NB4 (cell line): ENCODE measurements at regions not wholly inside any gene's neighbourhood (a gene's known extent, or its start where the extent isn't known, plus 50 kb on each side); places are given as distances from the start of the nearest gene placed in this dataset.

Experiments
- DNase-seq: peaks from one replicate; pipeline ENCODE4 v3.0.0; 2010; ENCODE audit warnings: low read depth
- H3K4me3 ChIP-seq: one replicate; pipeline ENCODE4 v1.5.1; 2011; ENCODE audit warnings: mild to moderate bottlenecking, low read depth, low read length, moderate library complexity
- MAX ChIP-seq: IDR thresholded peaks from 2 replicates; pipeline ENCODE4 v1.6.1; 2011; ENCODE audit warnings: low read depth, low read length
- MYC ChIP-seq: IDR thresholded peaks from 2 replicates; pipeline ENCODE4 v1.6.1; 2011; ENCODE audit warnings: low read depth, low read length
- POLR2A ChIP-seq: IDR thresholded peaks from 2 replicates; pipeline ENCODE4 v1.6.1; 2011; ENCODE audit warnings: mild to moderate bottlenecking; ENCODE audit not compliant: insufficient read length; ENCODE audit errors: extremely low read depth
- TF ChIP-seq, protein P1 (sequence below): IDR thresholded peaks from one replicate; pipeline ENCODE4 v1.5.1; 2012; ENCODE audit warnings: low read depth, low read length

DNA sequence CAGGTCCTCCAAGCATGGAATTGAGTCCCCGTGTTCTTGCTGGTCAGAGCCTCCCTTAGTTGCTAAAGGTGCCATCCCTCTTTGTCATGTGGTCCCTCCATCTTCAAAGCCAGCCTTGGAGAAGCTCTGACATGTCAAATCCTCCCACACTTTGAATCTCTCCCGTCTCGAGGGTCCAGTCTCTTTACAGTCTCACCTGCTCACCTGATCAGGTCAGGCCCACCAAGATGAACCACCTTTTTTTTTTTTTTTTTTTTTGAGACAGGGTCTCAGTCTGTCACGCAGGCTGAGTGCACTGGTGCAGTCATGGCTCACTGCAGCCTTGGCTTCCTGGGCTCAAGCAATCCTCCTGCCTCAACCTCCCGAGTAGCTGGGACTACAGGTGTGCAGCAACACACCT lies 100.3 kb upstream of the PRR5 start:
- no peak for TF ChIP-seq POLR2A
- TF ChIP-seq, protein P1, sequence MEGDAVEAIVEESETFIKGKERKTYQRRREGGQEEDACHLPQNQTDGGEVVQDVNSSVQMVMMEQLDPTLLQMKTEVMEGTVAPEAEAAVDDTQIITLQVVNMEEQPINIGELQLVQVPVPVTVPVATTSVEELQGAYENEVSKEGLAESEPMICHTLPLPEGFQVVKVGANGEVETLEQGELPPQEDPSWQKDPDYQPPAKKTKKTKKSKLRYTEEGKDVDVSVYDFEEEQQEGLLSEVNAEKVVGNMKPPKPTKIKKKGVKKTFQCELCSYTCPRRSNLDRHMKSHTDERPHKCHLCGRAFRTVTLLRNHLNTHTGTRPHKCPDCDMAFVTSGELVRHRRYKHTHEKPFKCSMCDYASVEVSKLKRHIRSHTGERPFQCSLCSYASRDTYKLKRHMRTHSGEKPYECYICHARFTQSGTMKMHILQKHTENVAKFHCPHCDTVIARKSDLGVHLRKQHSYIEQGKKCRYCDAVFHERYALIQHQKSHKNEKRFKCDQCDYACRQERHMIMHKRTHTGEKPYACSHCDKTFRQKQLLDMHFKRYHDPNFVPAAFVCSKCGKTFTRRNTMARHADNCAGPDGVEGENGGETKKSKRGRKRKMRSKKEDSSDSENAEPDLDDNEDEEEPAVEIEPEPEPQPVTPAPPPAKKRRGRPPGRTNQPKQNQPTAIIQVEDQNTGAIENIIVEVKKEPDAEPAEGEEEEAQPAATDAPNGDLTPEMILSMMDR, result no peak
- TF ChIP-seq MYC, result no peak
- no peak for TF ChIP-seq MAX
- DNase-seq, result no peak
- no peak overlapping the region for H3K4me3 ChIP-seq

- TF ChIP-seq MYC (no peak), MAX (no peak), POLR2A (no peak)
- TF ChIP-seq, protein P1, result no peak
- no peak for DNase-seq
- no peak overlapping the region for H3K4me3 ChIP-seq
These were observed 100.8 kb upstream of the PRR5 start for GRCh38 chr22:44601189-44601588.

DNA sequence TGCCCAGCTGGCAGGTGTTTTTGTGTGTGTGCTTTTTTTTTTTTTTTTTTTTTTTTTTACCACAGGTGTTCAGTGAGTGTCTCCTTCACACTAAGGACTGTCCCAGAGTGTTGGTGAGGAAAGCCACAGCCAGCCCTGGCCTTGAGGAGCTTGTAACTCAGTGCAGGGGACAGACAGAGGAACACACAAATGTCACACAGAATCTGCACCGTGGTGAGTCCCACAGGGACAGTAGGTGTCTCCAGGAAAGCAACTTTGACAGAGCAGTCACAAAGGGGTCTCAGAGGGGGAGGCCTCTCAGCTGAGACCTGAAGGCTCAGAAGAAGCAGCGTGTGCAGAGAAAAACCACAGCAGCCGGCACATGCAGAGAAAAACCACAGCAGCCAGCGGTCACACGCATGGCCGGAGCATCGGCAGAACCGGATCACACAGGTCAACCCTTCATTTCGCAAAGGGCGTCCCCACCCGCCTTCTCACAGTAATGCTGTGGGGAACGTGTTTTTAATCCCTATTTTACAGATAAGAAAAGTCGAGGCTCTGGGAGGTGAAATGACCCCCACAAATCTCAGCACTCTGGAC lies 101.7 kb upstream of the PRR5 start:
- no peak overlapping the region for H3K4me3 ChIP-seq
- DNase-seq, result peak; percentile 82
- TF ChIP-seq, protein P1, result no peak
- TF ChIP-seq MAX (no peak), MYC (no peak), POLR2A (no peak)

DNA sequence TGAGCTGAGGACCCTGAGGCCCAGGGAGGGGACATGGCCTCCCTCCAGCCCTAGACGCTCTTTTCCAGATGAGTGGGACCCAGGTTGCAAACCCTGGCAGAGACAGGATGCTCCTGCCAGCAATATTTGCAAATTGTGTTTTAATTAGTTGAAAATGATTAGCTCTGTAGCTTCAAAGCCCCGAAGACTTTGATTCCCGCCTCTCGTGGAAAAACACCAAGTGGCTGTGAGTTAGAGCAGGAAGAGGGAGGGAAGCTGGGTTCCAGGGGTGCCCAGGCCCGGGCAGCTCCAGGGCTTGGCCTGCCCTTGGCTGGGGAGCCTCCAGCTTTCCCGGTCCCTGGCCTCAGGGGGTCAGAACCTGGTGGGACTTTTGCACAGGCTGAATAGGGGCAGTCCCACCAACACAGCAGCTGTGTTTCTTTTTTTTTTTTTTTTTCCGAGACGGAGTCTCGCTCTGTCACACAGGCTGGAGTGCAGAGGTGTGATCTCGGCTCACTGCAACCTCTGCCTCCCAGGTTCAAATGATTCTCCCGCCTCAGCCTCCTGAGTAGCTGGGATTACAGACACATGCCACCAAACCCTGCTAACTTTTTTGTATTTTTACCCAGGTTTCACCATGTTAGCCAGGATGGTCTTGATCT lies 101.6 kb upstream of the RTL6 start:
- no peak overlapping the region for H3K4me3 ChIP-seq
- TF ChIP-seq MAX, result no peak
- TF ChIP-seq, protein P1, result no peak
- TF ChIP-seq POLR2A, result no peak
- no peak for TF ChIP-seq MYC
- no peak for DNase-seq

- no peak overlapping the region for H3K4me3 ChIP-seq
- TF ChIP-seq POLR2A, result no peak
- TF ChIP-seq MYC, result no peak
- TF ChIP-seq MAX, result no peak
- TF ChIP-seq, protein P1, result no peak
- peak; percentile 29 for DNase-seq
These were observed 101.1 kb upstream of the RTL6 start for GRCh38 chr22:44599084-44599483.
